ENCODE measurements at regions not wholly inside any gene's neighbourhood (a gene's known extent, or its start where the extent isn't known, plus 50 kb on each side); places are given as distances from the start of the nearest gene placed in this dataset.

- no peak for TF ChIP-seq ZNF384 (IDR thresholded peaks at IDR 0.05)
- no peak for TF ChIP-seq NFRKB (IDR thresholded peaks at IDR 0.05)
Measured at GRCh38 chr12:86414201-86414600, 158.0 kb upstream of the MGAT4C start.

Measured in HEK293T (cell line).